IPS DF 6.9 (cell line): ENCODE measurements at regions not wholly inside any gene's neighbourhood (a gene's known extent, or its start where the extent isn't known, plus 50 kb on each side); places are given as distances from the start of the nearest gene placed in this dataset.

Experiments used
- DNase-seq: peaks from one replicate; pipeline ENCODE4 v3.0.0-alpha.2; 2013; ENCODE audit warnings: low read depth, low spot score
- H3K27ac ChIP-seq: one replicate; pipeline ENCODE4 v1.5.1; 2013; ENCODE audit warnings: low read length, control low read depth
- H3K27me3 ChIP-seq: 2 replicates; pipeline ENCODE4 v1.6.1; 2013; ENCODE audit warnings: mild to moderate bottlenecking, low read length; ENCODE audit not compliant: control insufficient read depth, insufficient read depth
- H3K36me3 ChIP-seq: 2 replicates; pipeline ENCODE4 v1.6.1; 2013; ENCODE audit warnings: low read length; ENCODE audit not compliant: control insufficient read depth, insufficient read depth
- H3K4me1 ChIP-seq: 2 replicates; pipeline ENCODE4 v1.6.1; 2013; ENCODE audit warnings: low read length; ENCODE audit not compliant: control insufficient read depth, insufficient read depth
- H3K4me3 ChIP-seq: 2 replicates; pipeline ENCODE4 v1.5.1; 2013; ENCODE audit warnings: mild to moderate bottlenecking, low read length
- H3K9me3 ChIP-seq: 2 replicates; pipeline ENCODE4 v1.6.1; 2013; ENCODE audit warnings: low read length, inconsistent platforms; ENCODE audit not compliant: control insufficient read depth, insufficient read depth
- WGBS: extraction: QIAGEN DNeasy Blood & Tissue Kit; methylation state at CpG from one replicate; pipeline ENCODE4 v1.1.7; 2013; ENCODE audit warnings: mixed read lengths, missing lambda C conversion rate; ENCODE audit not compliant: insufficient read length, insufficient coverage; 5-methylcytosine and 5-hydroxymethylcytosine counted together

DNA sequence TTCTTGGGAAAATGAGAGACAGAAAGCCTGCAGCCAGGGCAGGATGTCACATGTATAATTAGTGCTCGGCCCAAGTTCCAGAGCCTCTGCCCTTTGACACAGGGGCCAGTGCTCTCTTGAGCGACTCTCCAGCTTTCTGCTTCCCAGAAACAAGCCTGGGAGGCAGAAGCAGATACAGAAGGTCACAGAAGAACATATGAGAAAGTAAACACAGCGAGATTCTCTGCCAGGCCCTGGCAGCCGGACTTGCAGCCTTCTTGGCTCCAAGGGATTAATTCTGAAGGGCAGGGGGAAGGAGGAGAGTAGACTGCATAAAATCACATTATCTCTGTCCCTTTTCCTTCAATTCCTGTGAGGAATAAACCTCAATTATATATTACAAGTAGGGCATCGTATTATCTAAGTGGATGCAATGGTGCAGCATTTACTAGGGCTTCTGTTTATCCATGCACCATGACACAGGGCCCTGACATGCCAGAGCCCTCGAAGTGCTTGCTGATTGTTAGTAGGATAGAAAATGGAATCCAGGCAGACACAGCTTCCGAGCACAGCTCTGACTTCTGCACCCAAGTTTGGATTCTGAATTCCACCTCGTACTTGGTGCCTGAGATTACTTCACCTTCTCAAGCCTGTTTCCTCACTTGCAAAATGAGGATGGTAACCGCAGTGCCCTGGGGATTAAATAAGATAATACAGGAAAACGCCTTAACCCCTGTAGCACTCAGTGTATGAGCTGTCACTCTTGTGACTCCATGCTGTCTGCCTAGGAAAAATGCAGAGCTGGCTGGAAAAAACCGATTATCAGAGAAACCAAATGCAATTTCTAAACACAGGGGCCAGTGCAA is 536.5 kb downstream of the TNS3 start:
- DNase-seq, result no peak
- Histone ChIP-seq H3K36me3 (no peaks in the 10 kb centered on the region), H3K9me3 (no peaks in the 10 kb centered on the region), H3K27me3 (0 out of 2 replicates have a peak, but pooled peaks cover 1% of the 10 kb centered on the region), H3K4me3 (no peak overlapping the region), H3K27ac (no peak overlapping the region), H3K4me1 (no peaks in the 10 kb centered on the region; the same call in 1 of the 2 replicates)
- WGBS, result no CpG with 5 or more reads among the region's 11 CpGs

DNA sequence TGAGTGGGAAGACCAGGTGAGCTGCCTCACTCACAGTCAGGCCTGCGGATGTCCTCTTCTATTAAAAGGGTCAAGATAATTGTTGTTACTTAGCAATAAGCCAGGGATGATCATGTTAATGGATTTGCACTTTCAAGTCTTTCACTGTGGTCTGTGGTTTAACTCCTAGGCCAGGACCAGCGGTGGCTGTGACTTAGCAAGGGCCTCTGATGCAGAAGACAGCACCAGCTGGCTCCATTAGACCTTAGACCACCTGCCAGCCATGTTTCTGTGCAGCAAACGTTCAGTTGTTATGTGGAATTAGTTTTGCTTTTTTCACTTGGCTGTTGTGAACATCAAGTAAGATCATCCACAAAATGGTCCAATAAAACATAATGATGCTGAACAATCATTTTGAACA is 537.3 kb downstream of the TNS3 start:
- H3K27me3 ChIP-seq, result 0 out of 2 replicates have a peak, but pooled peaks cover 1% of the 10 kb centered on the region

GRCh38 chr7:47043304-47043703 is 538.6 kb downstream of the TNS3 start:
- no peaks in the 10 kb centered on the region for H3K9me3 ChIP-seq
- WGBS, result no CpG with 5 or more reads among the region's 2 CpGs

More for the DNA sequence above, 537.3 kb downstream of the TNS3 start:
- no CpG with 5 or more reads among the region's 3 CpGs for WGBS
- no peaks in the 10 kb centered on the region; the same call in 1 of the 2 replicates for H3K4me1 ChIP-seq
- H3K4me3 ChIP-seq, result no peak overlapping the region
- H3K36me3 ChIP-seq, result no peaks in the 10 kb centered on the region
- no peak for DNase-seq
- H3K9me3 ChIP-seq, result no peaks in the 10 kb centered on the region
- H3K27ac ChIP-seq, result no peak overlapping the region

DNA sequence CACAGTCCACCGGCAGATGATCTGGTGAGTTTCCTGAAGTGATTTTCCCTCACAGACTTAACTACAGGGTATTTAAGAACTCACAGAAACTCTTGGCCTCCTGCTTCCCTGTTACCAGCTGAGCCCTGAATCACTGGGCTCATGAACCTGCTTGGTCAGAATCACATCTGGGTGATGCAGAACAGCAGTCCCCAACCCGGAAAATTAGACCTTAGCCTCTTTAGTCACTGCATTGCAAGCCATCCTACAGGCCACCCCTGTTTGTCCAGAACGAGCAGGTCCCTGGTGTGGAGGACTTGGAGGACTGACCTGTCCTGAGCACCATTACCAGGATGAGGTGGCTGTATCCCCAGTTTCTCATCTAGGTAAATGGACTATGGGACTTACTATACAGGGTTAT is 539.2 kb downstream of the TNS3 start:
- H3K4me1 ChIP-seq, result no peaks in the 10 kb centered on the region
- H3K27ac ChIP-seq, result no peak overlapping the region
- no CpG with 5 or more reads among the region's 3 CpGs for WGBS
- H3K27me3 ChIP-seq, result 0 out of 2 replicates have a peak, but pooled peaks cover 1% of the 10 kb centered on the region
- H3K4me3 ChIP-seq, result no peak overlapping the region
- no peaks in the 10 kb centered on the region for H3K9me3 ChIP-seq
- DNase-seq, result no peak
- H3K36me3 ChIP-seq, result no peaks in the 10 kb centered on the region

More at GRCh38 chr7:47043304-47043703, 538.6 kb downstream of the TNS3 start:
- Histone ChIP-seq H3K27me3 (0 out of 2 replicates have a peak, but pooled peaks cover 1% of the 10 kb centered on the region), H3K27ac (no peak overlapping the region), H3K4me1 (no peaks in the 10 kb centered on the region; the same call in 1 of the 2 replicates), H3K4me3 (no peak overlapping the region), H3K36me3 (no peaks in the 10 kb centered on the region)
- DNase-seq, result no peak

DNA sequence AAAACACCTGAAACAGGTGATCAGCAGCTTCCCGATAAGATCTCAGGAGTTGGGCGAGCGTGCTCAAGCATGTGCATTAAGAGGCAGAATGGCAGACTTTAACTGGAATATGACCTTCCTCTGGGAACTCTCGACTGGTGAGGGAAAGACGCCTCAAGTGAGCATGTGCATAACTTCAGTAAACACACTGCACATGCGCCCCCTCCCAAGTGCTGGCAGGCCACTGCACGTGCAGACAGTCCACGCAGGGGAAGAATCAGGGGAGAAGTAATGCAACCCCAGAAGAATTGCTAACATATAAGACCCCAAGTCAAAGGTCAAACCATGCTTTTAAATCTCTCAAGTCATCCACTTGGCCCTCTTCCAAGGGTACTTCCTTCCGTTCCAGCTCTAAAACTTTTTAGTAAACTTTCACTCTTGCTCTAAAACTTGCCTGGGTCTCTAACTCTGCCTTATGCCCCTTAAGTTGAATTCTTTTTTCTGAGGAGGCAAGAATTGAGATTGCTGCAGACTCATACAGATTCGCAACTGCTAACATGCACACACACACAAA is 541.0 kb downstream of the TNS3 start:
- no peak overlapping the region for H3K4me3 ChIP-seq
- DNase-seq, result no peak
- 0 out of 2 replicates have a peak, but pooled peaks cover 1% of the 10 kb centered on the region for H3K27me3 ChIP-seq
- no peaks in the 10 kb centered on the region for H3K9me3 ChIP-seq
- no peaks in the 10 kb centered on the region for H3K36me3 ChIP-seq
- no CpG with 5 or more reads among the region's 10 CpGs for WGBS
- H3K27ac ChIP-seq, result no peak overlapping the region
- H3K4me1 ChIP-seq, result no peaks in the 10 kb centered on the region

DNA sequence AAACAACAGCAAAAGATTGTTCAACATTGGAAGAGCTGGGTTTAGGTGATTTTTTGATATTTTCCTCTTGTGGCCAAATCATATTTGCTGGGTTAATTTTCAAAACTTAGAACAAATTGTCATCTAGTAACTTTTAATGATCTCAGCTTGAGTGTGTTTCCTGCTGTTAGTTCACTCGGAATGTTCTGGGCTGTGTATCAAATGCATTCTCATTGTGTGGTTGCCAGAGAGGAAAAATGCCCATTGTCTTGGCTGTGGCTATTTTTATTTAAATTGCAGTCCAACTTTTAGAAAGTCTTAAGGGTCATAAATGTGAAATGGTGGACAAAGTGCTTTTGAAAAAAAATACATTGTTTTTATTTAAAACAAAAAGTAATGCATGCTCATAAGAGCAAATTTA is 542.0 kb downstream of the TNS3 start:
- Histone ChIP-seq H3K4me1 (no peaks in the 10 kb centered on the region), H3K36me3 (no peaks in the 10 kb centered on the region), H3K27ac (no peak overlapping the region), H3K4me3 (no peak overlapping the region), H3K27me3 (0 out of 2 replicates have a peak, but pooled peaks cover 1% of the 10 kb centered on the region), H3K9me3 (no peaks in the 10 kb centered on the region)
- no peak for DNase-seq
- WGBS, result no CpG with 5 or more reads among the region's 1 CpG

DNA sequence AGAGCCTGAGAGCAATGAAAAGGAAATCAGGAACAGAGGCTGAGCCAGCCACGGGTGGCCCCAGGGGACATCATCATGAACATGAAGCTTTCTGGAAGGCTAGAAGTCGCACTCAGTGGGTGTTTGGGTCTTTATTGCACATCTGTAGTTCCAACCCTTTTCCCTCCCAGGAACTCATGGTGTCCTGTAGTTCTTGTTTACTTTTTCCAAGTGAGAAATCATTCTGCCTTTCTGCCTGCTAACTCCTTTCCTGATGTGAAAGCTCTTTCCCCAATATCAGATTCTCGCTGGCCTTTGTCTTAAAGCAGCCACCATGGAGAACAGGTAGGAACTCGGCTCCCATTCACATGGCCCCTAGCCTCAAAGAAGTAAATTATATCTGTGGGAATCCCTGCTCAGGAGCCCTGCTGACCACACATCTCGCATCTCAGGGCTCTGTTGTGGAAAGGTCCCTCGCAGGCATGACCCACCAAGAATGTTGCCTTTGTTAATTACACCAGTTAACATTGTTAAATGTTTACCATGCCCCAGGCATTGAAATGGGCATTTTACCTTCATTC is 542.7 kb downstream of the TNS3 start:
- Histone ChIP-seq H3K4me1 (no peaks in the 10 kb centered on the region), H3K27me3 (0 out of 2 replicates have a peak, but pooled peaks cover 1% of the 10 kb centered on the region), H3K4me3 (no peak overlapping the region), H3K9me3 (no peaks in the 10 kb centered on the region), H3K27ac (no peak overlapping the region), H3K36me3 (no peaks in the 10 kb centered on the region)
- no CpG with 5 or more reads among the region's 6 CpGs for WGBS
- no peak for DNase-seq

- no peaks in the 10 kb centered on the region for H3K4me1 ChIP-seq
- H3K36me3 ChIP-seq, result no peaks in the 10 kb centered on the region
- H3K27me3 ChIP-seq, result 0 out of 2 replicates have a peak, but pooled peaks cover 1% of the 10 kb centered on the region
- DNase-seq, result no peak
- H3K4me3 ChIP-seq, result no peak overlapping the region
- H3K27ac ChIP-seq, result no peak overlapping the region
- H3K9me3 ChIP-seq, result no peaks in the 10 kb centered on the region
- no CpG with 5 or more reads among the region's 6 CpGs for WGBS
Observed at GRCh38 chr7:47038621-47039020, 543.3 kb downstream of the TNS3 start.

DNA sequence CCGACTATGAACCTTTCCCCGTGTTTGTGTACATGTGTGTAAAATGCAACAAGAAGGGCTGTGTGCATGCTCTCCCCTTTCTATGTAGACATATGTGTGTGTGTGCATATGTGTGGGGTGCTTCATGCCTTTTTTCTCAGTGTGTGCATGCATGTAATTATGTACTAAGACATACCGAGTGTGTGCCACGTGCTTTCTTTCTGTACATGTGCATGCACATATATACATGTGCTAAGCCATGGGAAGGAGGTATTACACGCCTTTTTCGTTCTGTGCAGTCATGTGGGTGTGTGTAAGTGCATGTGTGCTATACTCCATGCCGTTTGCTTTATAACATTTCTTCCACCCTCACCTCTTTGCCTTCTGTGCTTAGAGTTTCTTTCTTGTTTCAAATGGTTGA is 544.3 kb downstream of the TNS3 start:
- Histone ChIP-seq H3K4me1 (no peaks in the 10 kb centered on the region), H3K27me3 (0 out of 2 replicates have a peak, but pooled peaks cover 1% of the 10 kb centered on the region), H3K4me3 (no peak overlapping the region), H3K36me3 (no peaks in the 10 kb centered on the region), H3K27ac (no peak overlapping the region), H3K9me3 (no peaks in the 10 kb centered on the region)
- DNase-seq, result no peak
- WGBS, result no CpG with 5 or more reads among the region's 7 CpGs

- no peak for DNase-seq
- Histone ChIP-seq H3K27me3 (no peaks in the 10 kb centered on the region), H3K27ac (no peak overlapping the region), H3K4me1 (no peaks in the 10 kb centered on the region), H3K36me3 (no peaks in the 10 kb centered on the region), H3K9me3 (no peaks in the 10 kb centered on the region), H3K4me3 (no peak overlapping the region)
- 100% methylated on average over 3 of the region's 6 CpGs for WGBS
Observed at GRCh38 chr7:47036909-47037308, 545.0 kb downstream of the TNS3 start.
